DOHH2 (cell line): ENCODE measurements at regions not wholly inside any gene's neighbourhood (a gene's known extent, or its start where the extent isn't known, plus 50 kb on each side); places are given as distances from the start of the nearest gene placed in this dataset.

Experiments used
- EZH2phosphoT487 ChIP-seq: fragments of 200-600 bp; sonication (generic); IDR thresholded peaks from 2 replicates; pipeline ENCODE4 v1.6.1; 2017; ENCODE audit warnings: borderline replicate concordance, mild to moderate bottlenecking, antibody characterized with exemption, low read length, moderate library complexity, mixed read lengths
- TF ChIP-seq, protein P1 (sequence below): fragments of 200-600 bp; sonication (generic); IDR thresholded peaks from one replicate; pipeline ENCODE4 v1.5.1; 2014; ENCODE audit warnings: antibody characterized with exemption, mild to moderate bottlenecking, low read depth, low read length; ENCODE audit not compliant: poor library complexity, severe bottlenecking

DNA sequence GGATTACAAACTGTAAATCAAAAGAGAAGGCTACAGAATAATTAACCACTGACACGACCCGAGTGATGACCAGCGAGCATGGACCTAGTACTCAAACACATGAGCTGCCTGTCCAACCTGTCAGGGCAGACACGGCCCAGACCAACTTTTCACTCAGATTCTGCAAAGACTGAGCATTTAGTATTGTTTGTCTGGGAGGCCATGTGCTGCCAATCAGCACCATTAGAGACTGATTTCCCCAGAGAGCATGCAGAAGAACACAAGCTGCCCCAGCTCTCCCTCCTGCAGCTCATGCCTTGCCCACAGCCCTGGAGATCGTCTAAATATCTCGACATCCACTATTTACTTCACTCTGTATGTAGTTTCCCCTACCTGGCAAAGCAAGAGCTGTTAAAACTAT, 172.6 kb upstream of the INHBA start:
- TF ChIP-seq EZH2phosphoT487, result no peak
- TF ChIP-seq, protein P1, sequence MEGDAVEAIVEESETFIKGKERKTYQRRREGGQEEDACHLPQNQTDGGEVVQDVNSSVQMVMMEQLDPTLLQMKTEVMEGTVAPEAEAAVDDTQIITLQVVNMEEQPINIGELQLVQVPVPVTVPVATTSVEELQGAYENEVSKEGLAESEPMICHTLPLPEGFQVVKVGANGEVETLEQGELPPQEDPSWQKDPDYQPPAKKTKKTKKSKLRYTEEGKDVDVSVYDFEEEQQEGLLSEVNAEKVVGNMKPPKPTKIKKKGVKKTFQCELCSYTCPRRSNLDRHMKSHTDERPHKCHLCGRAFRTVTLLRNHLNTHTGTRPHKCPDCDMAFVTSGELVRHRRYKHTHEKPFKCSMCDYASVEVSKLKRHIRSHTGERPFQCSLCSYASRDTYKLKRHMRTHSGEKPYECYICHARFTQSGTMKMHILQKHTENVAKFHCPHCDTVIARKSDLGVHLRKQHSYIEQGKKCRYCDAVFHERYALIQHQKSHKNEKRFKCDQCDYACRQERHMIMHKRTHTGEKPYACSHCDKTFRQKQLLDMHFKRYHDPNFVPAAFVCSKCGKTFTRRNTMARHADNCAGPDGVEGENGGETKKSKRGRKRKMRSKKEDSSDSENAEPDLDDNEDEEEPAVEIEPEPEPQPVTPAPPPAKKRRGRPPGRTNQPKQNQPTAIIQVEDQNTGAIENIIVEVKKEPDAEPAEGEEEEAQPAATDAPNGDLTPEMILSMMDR, result no peak
